Breast epithelium (tissue), 3 donors: ENCODE measurements at regions not wholly inside any gene's neighbourhood (a gene's known extent, or its start where the extent isn't known, plus 50 kb on each side); places are given as distances from the start of the nearest gene placed in this dataset.

Source experiments
- CTCF ChIP-seq, 3 donors: fragments of 450-650 bp; IDR thresholded peaks; one replicate each; pipeline ENCODE4 v1.5.1; 2016 to 2017; ENCODE audit warnings: antibody characterized with exemption in 3 of 3, mild to moderate bottlenecking in 3 of 3, moderate library complexity in 3 of 3
- POLR2AphosphoS5 ChIP-seq, 3 donors: sonication (generic); formaldehyde crosslinking; IDR thresholded peaks; one replicate each; pipeline ENCODE4 v1.6.1; 2017; ENCODE audit warnings: antibody characterized with exemption in 3 of 3

- no peak for TF ChIP-seq CTCF (IDR thresholded peaks at IDR 0.05)
- no peak for TF ChIP-seq POLR2AphosphoS5 (IDR thresholded peaks at IDR 0.05)
Measured at GRCh38 chr21:35632711-35633110, 427.6 kb downstream of the SETD4 start.
